Neural cell (in vitro differentiated cells): ENCODE measurements at regions not wholly inside any gene's neighbourhood (a gene's known extent, or its start where the extent isn't known, plus 50 kb on each side); places are given as distances from the start of the nearest gene placed in this dataset.

Experiments used
- H2AFZ ChIP-seq: fragments of 200-600, 300-800 bp; sonication (generic), shearing (Covaris generic); 2 replicates; pipeline ENCODE4 v1.6.0; 2014; ENCODE audit warnings: low read depth, mild to moderate bottlenecking, antibody characterized with exemption, low read length, moderate library complexity
- H3F3A ChIP-seq: fragments of 200-600 bp; shearing (Covaris generic); 2 replicates; pipeline ENCODE4 v1.6.1; 2016; ENCODE audit warnings: mild to moderate bottlenecking, moderate library complexity, mixed read lengths, antibody characterized with exemption, low read length; ENCODE audit not compliant: insufficient read depth, poor library complexity, severe bottlenecking
- H3K27ac ChIP-seq: fragments of 200-600, 300-800 bp; sonication (generic), shearing (Covaris generic); 2 replicates; pipeline ENCODE4 v1.5.1; 2014; ENCODE audit warnings: mild to moderate bottlenecking, low read length, moderate library complexity
- H3K27me3 ChIP-seq: fragments of 300-800, 200-600 bp; sonication (generic), shearing (Covaris generic); 2 replicates; pipeline ENCODE4 v1.6.0; 2014; ENCODE audit warnings: mild to moderate bottlenecking, low read depth, low read length, moderate library complexity; ENCODE audit not compliant: insufficient read depth
- H3K36me3 ChIP-seq: fragments of 300-800, 200-600 bp; sonication (generic), shearing (Covaris generic); 2 replicates; pipeline ENCODE4 v1.5.1; 2014; ENCODE audit warnings: mild to moderate bottlenecking, antibody characterized with exemption, low read length, moderate library complexity; ENCODE audit not compliant: insufficient read depth
- H3K4me2 ChIP-seq: fragments of 300-800, 200-600 bp; sonication (generic), shearing (Covaris generic); 2 replicates; pipeline ENCODE4 v1.6.0; 2014; ENCODE audit warnings: mild to moderate bottlenecking, low read length
- H3K4me3 ChIP-seq: fragments of 300-800, 200-600 bp; sonication (generic), shearing (Covaris generic); 2 replicates; pipeline ENCODE4 v1.5.1; 2014; ENCODE audit warnings: mild to moderate bottlenecking, low read length, moderate library complexity
- H3K79me2 ChIP-seq: fragments of 200-600 bp; shearing (Covaris generic); replicated peaks from 2 replicates; pipeline ENCODE4 v1.6.0; 2014; ENCODE audit warnings: mild to moderate bottlenecking, low read length, moderate library complexity; ENCODE audit not compliant: insufficient read depth
- H3K9ac ChIP-seq: fragments of 300-800, 200-600 bp; sonication (generic), shearing (Covaris generic); 2 replicates; pipeline ENCODE4 v1.6.1; 2016; ENCODE audit warnings: mild to moderate bottlenecking, low read length, mixed read lengths
- H3K9me2 ChIP-seq: fragments of 200-600 bp; shearing (Covaris generic); 2 replicates; pipeline ENCODE4 v1.6.1; 2016; ENCODE audit warnings: mild to moderate bottlenecking, low read length, mixed read lengths; ENCODE audit not compliant: insufficient read depth
- H3K9me3 ChIP-seq: fragments of 200-600, 300-800 bp; sonication (generic), shearing (Covaris generic); 2 replicates; pipeline ENCODE4 v1.6.1; 2016; ENCODE audit warnings: mild to moderate bottlenecking, mixed run types, low read length, moderate library complexity, mixed read lengths
- H4K20me1 ChIP-seq: fragments of 200-600 bp; shearing (Covaris generic); 2 replicates; pipeline ENCODE4 v1.6.1; 2016; ENCODE audit warnings: mild to moderate bottlenecking, mixed run types; ENCODE audit not compliant: insufficient read depth
- CTCF ChIP-seq: fragments of 450-650 bp; IDR thresholded peaks from 2 replicates; pipeline ENCODE4 v1.5.1; 2014; ENCODE audit warnings: antibody characterized with exemption, mild to moderate bottlenecking, moderate library complexity; ENCODE audit not compliant: poor library complexity, severe bottlenecking
- EP300 ChIP-seq: fragments of 450-650 bp; conservative IDR thresholded peaks from 2 replicates; pipeline ENCODE4 v1.6.1; 2014; ENCODE audit warnings: antibody characterized with exemption, mild to moderate bottlenecking, moderate library complexity; ENCODE audit not compliant: poor library complexity, severe bottlenecking
- EZH2 ChIP-seq: fragments of 200-600, 300-800 bp; shearing (Covaris generic), sonication (generic); IDR thresholded peaks from 2 replicates; pipeline ENCODE4 v1.6.1; 2014; ENCODE audit warnings: antibody characterized with exemption, low read length, borderline replicate concordance, mild to moderate bottlenecking; ENCODE audit not compliant: insufficient read depth, poor library complexity, severe bottlenecking
- MXI1 ChIP-seq: fragments of 450-650 bp; conservative IDR thresholded peaks from 2 replicates; pipeline ENCODE4 v1.6.1; 2014; ENCODE audit warnings: antibody characterized with exemption, mild to moderate bottlenecking; ENCODE audit not compliant: poor library complexity, severe bottlenecking
- POLR2AphosphoS5 ChIP-seq: IDR thresholded peaks from 2 replicates; pipeline ENCODE4 v1.6.1; 2012
- RAD21 ChIP-seq: fragments of 450-650 bp; conservative IDR thresholded peaks from 2 replicates; pipeline ENCODE4 v1.6.1; 2014; ENCODE audit warnings: antibody characterized with exemption, mild to moderate bottlenecking, moderate library complexity
- REST ChIP-seq: IDR thresholded peaks from 2 replicates; pipeline ENCODE4 v1.6.1; 2012; ENCODE audit warnings: borderline replicate concordance
- SMC3 ChIP-seq: fragments of 450-650 bp; conservative IDR thresholded peaks from 2 replicates; pipeline ENCODE4 v1.6.1; 2014; ENCODE audit warnings: antibody characterized with exemption, mild to moderate bottlenecking, moderate library complexity; ENCODE audit not compliant: poor library complexity
- TAF1 ChIP-seq: IDR thresholded peaks from 2 replicates; pipeline ENCODE4 v1.6.1; 2012; ENCODE audit warnings: low read depth

GRCh38 chr10:36474456-36474855, 650.9 kb upstream of the ANKRD30A start (continued):
- TF ChIP-seq CTCF = no peak

GRCh38 chr10:36473122-36473521, 652.3 kb upstream of the ANKRD30A start:
- Histone ChIP-seq H3K9ac (no peak overlapping the region), H3F3A (no peaks in the 10 kb centered on the region), H2AFZ (no peak overlapping the region), H4K20me1 (no peaks in the 10 kb centered on the region), H3K9me2 (no peaks in the 10 kb centered on the region), H3K4me3 (no peak overlapping the region), H3K79me2 (no peaks in the 10 kb centered on the region), H3K4me2 (no peak overlapping the region), H3K36me3 (no peaks in the 10 kb centered on the region), H3K9me3 (no peaks in the 10 kb centered on the region), H3K27ac (no peak overlapping the region), H3K27me3 (no peaks in the 10 kb centered on the region)
- TF ChIP-seq POLR2AphosphoS5 (no peak), EZH2 (no peak), TAF1 (no peak), RAD21 (no peak)

GRCh38 chr10:36469585-36469984, 655.8 kb upstream of the ANKRD30A start:
- Histone ChIP-seq H3K79me2 (no peaks in the 10 kb centered on the region), H3K9me3 (no peaks in the 10 kb centered on the region), H3K27me3 (no peaks in the 10 kb centered on the region), H3K27ac (no peak overlapping the region), H3F3A (no peaks in the 10 kb centered on the region), H2AFZ (no peak overlapping the region), H3K4me3 (no peak overlapping the region), H3K36me3 (no peaks in the 10 kb centered on the region), H3K4me2 (no peak overlapping the region), H3K9me2 (no peaks in the 10 kb centered on the region), H3K9ac (no peak overlapping the region), H4K20me1 (no peaks in the 10 kb centered on the region)
- no peak for TF ChIP-seq TAF1

GRCh38 chr10:36468620-36469019, 656.8 kb upstream of the ANKRD30A start:
- Histone ChIP-seq H3K79me2 (no peaks in the 10 kb centered on the region), H3K4me2 (no peak overlapping the region), H3K9ac (no peak overlapping the region), H3K9me2 (no peaks in the 10 kb centered on the region), H4K20me1 (no peaks in the 10 kb centered on the region), H3K9me3 (no peaks in the 10 kb centered on the region), H2AFZ (no peak overlapping the region), H3K36me3 (no peaks in the 10 kb centered on the region), H3F3A (no peaks in the 10 kb centered on the region), H3K4me3 (no peak overlapping the region), H3K27me3 (no peaks in the 10 kb centered on the region), H3K27ac (no peak overlapping the region)
- TF ChIP-seq RAD21 (no peak), MXI1 (no peak), CTCF (no peak), TAF1 (no peak), REST (no peak), POLR2AphosphoS5 (no peak), SMC3 (no peak), EP300 (no peak), EZH2 (no peak)
